Adrenal gland (tissue), 5 donors: ENCODE measurements at regions not wholly inside any gene's neighbourhood (a gene's known extent, or its start where the extent isn't known, plus 50 kb on each side); places are given as distances from the start of the nearest gene placed in this dataset.
"Not testable (repeated sequence)": the region's sequence is repeated elsewhere in the genome, so short reads cannot be mapped to it uniquely, and the experiment has no call there.

ENCODE experiments used
- CTCF ChIP-seq, 6 experiments: fragments of 450-650 bp in 4 of 6; fragments of 200-600 bp in 2 of 6; sonication (generic) in 1 of 6; IDR thresholded peaks; 1 replicate in 5 of 6; 2 replicates in 1 of 6; pipeline versions ENCODE4 v1.5.1 to v1.8.0; 2016 to 2021; ENCODE audit warnings: antibody characterized with exemption in 6 of 6, mild to moderate bottlenecking in 2 of 6, moderate library complexity in 1 of 6
- POLR2A ChIP-seq, 2 donors: fragments of 450-650 bp; IDR thresholded peaks; one replicate each; pipeline ENCODE4 v1.6.1; 2017; ENCODE audit warnings: antibody characterized with exemption in 2 of 2, mild to moderate bottlenecking in 2 of 2, moderate library complexity in 1 of 2
- donor health status: DM: no; HTN: no; CAD: no.

DNA sequence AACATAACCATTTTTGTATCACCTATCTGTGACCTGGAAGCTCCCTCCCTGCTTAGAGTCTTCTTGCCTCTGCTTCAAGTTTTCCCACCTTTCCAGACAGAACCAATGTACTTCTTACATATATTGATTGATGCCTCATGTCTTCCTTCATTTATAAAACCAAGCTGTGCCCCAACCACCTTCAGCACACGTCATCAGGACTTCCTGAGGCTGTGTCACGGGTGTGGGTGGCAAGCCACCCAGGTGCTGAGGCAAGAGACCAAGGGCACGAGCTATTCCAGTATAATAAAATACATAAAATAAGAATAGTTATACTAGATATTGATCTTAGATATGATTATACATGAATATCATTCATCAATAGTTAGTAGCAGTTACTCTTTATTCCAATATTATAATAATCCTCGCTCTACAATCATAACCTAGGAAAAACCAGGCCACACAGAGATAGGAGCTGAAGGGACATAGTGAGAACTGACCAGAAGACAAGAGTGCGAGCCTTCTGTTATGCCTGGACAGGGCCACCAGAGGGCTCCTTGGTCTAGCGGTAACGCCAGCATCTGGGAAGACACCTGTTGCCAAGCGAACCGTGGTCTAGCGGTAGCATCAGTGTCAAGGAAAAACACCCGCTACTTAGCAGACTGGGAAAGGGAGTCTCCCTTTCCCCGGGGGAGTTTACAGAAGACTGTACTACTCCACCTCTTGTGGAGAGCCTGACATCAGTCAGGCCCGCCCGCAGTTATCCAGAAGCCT is 180.2 kb upstream of the ERCC4 start:
- not testable (repeated sequence) for TF ChIP-seq CTCF, POLR2A (IDR thresholded peaks at IDR 0.05)
